ENCODE measurements at regions not wholly inside any gene's neighbourhood (a gene's known extent, or its start where the extent isn't known, plus 50 kb on each side); places are given as distances from the start of the nearest gene placed in this dataset.

DNA sequence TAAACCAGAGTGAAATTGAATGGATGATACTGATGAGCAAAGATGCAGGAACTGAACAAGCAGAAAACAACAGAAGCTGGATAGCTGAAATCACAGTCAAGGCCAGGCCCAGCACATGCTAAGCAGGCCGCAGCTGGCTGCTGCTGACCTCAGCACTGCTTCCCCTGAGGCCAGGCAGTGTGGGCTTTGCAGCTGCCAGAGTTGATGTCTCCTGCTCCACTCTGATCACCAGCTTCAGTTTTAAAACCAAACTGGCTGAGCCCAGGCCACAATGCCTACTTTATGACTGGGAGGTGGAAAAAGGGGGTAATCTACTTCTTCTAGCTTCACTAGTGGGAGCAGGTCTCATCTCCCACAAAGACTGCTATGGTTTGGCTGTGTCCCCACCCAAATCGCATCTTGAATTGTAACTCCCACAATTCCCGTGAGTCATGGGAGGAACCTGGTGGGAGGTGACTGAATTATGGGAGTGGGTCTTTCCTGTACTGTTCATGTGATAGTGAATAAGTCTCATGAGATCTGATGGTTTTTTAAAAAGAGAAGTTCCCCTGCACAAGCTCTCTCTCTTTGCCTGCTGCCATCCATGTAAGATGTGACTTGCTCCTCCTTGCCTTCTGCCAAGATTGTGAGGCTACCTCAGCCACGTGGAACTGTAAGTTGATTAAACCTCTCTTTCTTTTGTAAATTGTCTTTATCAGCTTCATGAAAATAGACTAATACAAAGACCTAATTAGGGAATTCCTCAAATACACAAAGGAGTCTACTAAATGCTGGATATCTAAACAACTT is 136.4 kb upstream of the ITGB1 start:
- TF ChIP-seq, protein P1, sequence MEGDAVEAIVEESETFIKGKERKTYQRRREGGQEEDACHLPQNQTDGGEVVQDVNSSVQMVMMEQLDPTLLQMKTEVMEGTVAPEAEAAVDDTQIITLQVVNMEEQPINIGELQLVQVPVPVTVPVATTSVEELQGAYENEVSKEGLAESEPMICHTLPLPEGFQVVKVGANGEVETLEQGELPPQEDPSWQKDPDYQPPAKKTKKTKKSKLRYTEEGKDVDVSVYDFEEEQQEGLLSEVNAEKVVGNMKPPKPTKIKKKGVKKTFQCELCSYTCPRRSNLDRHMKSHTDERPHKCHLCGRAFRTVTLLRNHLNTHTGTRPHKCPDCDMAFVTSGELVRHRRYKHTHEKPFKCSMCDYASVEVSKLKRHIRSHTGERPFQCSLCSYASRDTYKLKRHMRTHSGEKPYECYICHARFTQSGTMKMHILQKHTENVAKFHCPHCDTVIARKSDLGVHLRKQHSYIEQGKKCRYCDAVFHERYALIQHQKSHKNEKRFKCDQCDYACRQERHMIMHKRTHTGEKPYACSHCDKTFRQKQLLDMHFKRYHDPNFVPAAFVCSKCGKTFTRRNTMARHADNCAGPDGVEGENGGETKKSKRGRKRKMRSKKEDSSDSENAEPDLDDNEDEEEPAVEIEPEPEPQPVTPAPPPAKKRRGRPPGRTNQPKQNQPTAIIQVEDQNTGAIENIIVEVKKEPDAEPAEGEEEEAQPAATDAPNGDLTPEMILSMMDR (IDR thresholded peaks at IDR 0.05) = no peak
- TF ChIP-seq EZH2 (IDR thresholded peaks at IDR 0.05; ENCODE audit: borderline replicate concordance, insufficient read depth, low read depth, low read length, poor library complexity, severe bottlenecking) = no peak

Data from B cell (primary cell).